ENCODE measurements at regions not wholly inside any gene's neighbourhood (a gene's known extent, or its start where the extent isn't known, plus 50 kb on each side); places are given as distances from the start of the nearest gene placed in this dataset.

DNA sequence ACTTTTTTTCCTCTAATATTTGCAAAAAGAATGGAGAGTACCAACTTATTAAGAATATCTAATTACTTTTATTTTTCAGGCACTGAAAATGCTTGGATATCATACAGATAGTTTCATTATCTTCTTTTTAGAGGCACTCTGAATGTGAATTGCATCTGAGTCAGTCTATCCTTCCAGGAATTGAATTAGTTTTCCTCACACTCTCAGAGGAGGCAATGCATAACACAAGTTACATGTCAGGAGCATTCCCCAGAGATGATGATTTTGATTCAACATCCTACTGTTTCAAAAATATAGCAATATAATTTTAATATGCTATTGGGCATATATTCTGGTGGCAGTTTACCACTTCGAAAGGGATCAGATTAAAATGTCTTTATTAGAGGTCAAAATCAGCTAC lies 1315.4 kb downstream of the PCDH9 start:
- TF ChIP-seq, protein P1, sequence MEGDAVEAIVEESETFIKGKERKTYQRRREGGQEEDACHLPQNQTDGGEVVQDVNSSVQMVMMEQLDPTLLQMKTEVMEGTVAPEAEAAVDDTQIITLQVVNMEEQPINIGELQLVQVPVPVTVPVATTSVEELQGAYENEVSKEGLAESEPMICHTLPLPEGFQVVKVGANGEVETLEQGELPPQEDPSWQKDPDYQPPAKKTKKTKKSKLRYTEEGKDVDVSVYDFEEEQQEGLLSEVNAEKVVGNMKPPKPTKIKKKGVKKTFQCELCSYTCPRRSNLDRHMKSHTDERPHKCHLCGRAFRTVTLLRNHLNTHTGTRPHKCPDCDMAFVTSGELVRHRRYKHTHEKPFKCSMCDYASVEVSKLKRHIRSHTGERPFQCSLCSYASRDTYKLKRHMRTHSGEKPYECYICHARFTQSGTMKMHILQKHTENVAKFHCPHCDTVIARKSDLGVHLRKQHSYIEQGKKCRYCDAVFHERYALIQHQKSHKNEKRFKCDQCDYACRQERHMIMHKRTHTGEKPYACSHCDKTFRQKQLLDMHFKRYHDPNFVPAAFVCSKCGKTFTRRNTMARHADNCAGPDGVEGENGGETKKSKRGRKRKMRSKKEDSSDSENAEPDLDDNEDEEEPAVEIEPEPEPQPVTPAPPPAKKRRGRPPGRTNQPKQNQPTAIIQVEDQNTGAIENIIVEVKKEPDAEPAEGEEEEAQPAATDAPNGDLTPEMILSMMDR (IDR thresholded peaks at IDR 0.05): no peak
- TF ChIP-seq POLR2A (IDR thresholded peaks at IDR 0.05): no peak
